HEK293T (cell line): ENCODE measurements at regions not wholly inside any gene's neighbourhood (a gene's known extent, or its start where the extent isn't known, plus 50 kb on each side); places are given as distances from the start of the nearest gene placed in this dataset.

Source experiments
- ELF4 ChIP-seq: fragments of 450-650 bp; IDR thresholded peaks from 2 replicates; pipeline ENCODE4 v1.6.1; 2017; ENCODE audit warnings: antibody characterized with exemption
- FOXA1 ChIP-seq: fragments of 450-650 bp; IDR thresholded peaks from 2 replicates; pipeline ENCODE4 v1.6.1; 2016; ENCODE audit warnings: mild to moderate bottlenecking
- FOXM1 ChIP-seq: fragments of 450-650 bp; IDR thresholded peaks from 2 replicates; pipeline ENCODE4 v1.6.1; 2017; ENCODE audit warnings: mild to moderate bottlenecking, borderline replicate concordance
- PKNOX1 ChIP-seq: fragments of 450-650 bp; IDR thresholded peaks from 2 replicates; pipeline ENCODE4 v1.6.1; 2016
- SP1 ChIP-seq: fragments of 450-650 bp; IDR thresholded peaks from 2 replicates; pipeline ENCODE4 v1.6.1; 2017

GRCh38 chr3:159209459-159209858 is 407.6 kb downstream of the MFSD1 start:
- no peak for TF ChIP-seq FOXM1
- no peak for TF ChIP-seq FOXA1
- no peak for TF ChIP-seq ELF4
- no peak for TF ChIP-seq SP1
- no peak for TF ChIP-seq PKNOX1
